Brain microvascular endothelial cell (primary cell): ENCODE measurements at regions not wholly inside any gene's neighbourhood (a gene's known extent, or its start where the extent isn't known, plus 50 kb on each side); places are given as distances from the start of the nearest gene placed in this dataset.
"Not testable (repeated sequence)": the region's sequence is repeated elsewhere in the genome, so short reads cannot be mapped to it uniquely, and the experiment has no call there.

Source experiments
- DNase-seq: peaks from one replicate; pipeline ENCODE4 v3.0.0-alpha.2; 2020
- H3K27ac ChIP-seq: fragments of 250-450 bp; sonication (Bioruptor Pico); 2 replicates; pipeline ENCODE4 v1.5.1; 2020; ENCODE audit warnings: mild to moderate bottlenecking, moderate library complexity
- H3K27me3 ChIP-seq: fragments of 250-450 bp; sonication (Bioruptor Pico); replicated peaks from 2 replicates; pipeline ENCODE4 v1.5.1; 2020; ENCODE audit warnings: mild to moderate bottlenecking
- H3K36me3 ChIP-seq: fragments of 250-450 bp; sonication (Bioruptor Pico); replicated peaks from 2 replicates; pipeline ENCODE4 v1.5.1; 2020; ENCODE audit warnings: mild to moderate bottlenecking
- H3K4me3 ChIP-seq: 2 replicates; pipeline ENCODE4 v1.5.1; 2011; ENCODE audit warnings: low read depth, mild to moderate bottlenecking, control low read depth, low read length, moderate library complexity
- in situ Hi-C: cut with HindIII; loops from 2 replicates; pipeline ENCODE4 v1.10.0; 2017; ENCODE audit warnings: low sequenced_read_pairs, low pct_ligation_motif_present
- TF ChIP-seq, protein P1 (sequence below): IDR thresholded peaks from 2 replicates; pipeline ENCODE4 v1.5.1; 2011; ENCODE audit warnings: low read depth, mild to moderate bottlenecking, moderate library complexity, low read length, control low read depth, inconsistent platforms; ENCODE audit errors: missing control alignments

DNA sequence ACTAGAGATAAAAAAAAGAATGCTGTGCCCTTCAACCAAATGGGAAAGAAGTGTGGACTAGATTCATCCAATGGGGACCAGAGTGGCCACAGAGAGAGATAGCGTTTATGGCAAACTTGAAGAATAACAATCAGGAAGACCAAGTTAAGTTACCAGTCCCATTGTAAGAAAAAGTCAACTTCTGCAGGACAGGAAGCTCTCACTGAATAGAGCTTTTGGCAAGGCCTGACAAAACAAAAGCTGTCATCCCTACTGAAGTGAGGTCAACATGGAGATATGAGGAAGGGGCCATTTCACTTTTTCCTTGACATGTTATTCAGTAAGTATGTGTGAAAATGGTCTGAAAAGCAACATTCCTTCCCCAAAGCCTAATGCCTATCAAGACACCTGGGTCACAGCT lies 111.8 kb upstream of the KLHL13 start:
- Histone ChIP-seq H3K36me3 (no peaks in the 10 kb centered on the region), H3K27me3 (no peaks in the 10 kb centered on the region), H3K4me3 (no peak overlapping the region), H3K27ac (peak overlapping the region; percentile 38)
- no peak for DNase-seq
- TF ChIP-seq, protein P1, sequence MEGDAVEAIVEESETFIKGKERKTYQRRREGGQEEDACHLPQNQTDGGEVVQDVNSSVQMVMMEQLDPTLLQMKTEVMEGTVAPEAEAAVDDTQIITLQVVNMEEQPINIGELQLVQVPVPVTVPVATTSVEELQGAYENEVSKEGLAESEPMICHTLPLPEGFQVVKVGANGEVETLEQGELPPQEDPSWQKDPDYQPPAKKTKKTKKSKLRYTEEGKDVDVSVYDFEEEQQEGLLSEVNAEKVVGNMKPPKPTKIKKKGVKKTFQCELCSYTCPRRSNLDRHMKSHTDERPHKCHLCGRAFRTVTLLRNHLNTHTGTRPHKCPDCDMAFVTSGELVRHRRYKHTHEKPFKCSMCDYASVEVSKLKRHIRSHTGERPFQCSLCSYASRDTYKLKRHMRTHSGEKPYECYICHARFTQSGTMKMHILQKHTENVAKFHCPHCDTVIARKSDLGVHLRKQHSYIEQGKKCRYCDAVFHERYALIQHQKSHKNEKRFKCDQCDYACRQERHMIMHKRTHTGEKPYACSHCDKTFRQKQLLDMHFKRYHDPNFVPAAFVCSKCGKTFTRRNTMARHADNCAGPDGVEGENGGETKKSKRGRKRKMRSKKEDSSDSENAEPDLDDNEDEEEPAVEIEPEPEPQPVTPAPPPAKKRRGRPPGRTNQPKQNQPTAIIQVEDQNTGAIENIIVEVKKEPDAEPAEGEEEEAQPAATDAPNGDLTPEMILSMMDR = no peak
- in situ Hi-C loops = no loop called here

DNA sequence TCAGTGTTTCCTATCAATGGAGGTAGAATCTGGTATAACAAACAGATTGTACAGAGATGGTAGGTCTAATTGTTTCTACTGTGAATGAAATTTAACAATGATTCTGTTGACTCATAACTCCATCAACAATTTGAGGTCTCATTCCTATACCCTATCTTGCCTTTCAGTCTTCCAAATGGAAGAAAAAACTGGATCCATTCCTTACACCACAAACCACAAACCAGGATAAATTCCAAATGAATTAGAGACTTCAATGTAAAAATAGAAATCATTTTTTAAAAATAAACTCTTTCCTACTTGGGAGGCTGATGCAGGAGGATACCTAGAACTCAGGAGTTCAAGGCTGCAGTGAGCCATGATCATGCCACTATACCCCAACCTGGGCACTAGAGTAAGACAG lies 114.4 kb upstream of the WDR44 start:
- Histone ChIP-seq H3K4me3 (no peak overlapping the region), H3K27ac (no peak overlapping the region), H3K27me3 (no peaks in the 10 kb centered on the region), H3K36me3 (no peaks in the 10 kb centered on the region)
- in situ Hi-C loops = no loop called here
- no peak for DNase-seq
- TF ChIP-seq, protein P1 = no peak

DNA sequence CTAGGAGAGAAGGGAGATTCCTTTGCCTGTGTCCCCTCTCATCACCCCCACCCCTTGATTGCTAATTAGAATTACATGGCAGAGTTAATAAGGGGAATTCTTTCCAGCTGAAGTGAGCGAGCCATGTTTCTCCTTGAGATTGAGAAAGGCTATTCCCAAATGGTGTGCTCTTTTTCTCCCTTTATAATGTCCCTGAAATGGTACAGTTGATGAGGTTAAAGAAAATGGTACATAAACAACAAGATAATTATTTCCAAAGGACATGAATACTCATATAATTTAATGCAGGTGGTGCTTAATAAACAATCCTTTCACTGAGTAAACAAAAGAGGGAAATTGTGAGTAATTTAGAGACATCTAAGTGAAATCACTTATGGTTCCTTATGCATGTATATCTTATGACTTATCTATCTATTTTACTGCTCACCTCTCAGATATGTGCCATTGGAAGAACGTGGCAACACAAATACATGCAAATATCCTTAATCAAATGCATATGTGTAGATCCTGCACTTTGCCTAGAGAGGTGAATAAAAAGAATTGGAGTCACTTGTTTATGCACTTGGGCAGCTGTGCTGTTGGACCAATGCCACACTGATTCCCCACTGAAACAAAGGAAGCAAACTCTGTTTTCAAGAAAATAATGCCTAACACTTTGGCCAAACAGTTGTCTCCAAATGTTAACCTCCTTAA lies 106.6 kb upstream of the WDR44 start:
- no peak for DNase-seq
- no peak overlapping the region for H3K4me3 ChIP-seq
- H3K36me3 ChIP-seq = no peaks in the 10 kb centered on the region
- TF ChIP-seq, protein P1 = no peak
- H3K27me3 ChIP-seq = no peaks in the 10 kb centered on the region
- in situ Hi-C loops = no loop called here
- H3K27ac ChIP-seq = no peak overlapping the region

DNA sequence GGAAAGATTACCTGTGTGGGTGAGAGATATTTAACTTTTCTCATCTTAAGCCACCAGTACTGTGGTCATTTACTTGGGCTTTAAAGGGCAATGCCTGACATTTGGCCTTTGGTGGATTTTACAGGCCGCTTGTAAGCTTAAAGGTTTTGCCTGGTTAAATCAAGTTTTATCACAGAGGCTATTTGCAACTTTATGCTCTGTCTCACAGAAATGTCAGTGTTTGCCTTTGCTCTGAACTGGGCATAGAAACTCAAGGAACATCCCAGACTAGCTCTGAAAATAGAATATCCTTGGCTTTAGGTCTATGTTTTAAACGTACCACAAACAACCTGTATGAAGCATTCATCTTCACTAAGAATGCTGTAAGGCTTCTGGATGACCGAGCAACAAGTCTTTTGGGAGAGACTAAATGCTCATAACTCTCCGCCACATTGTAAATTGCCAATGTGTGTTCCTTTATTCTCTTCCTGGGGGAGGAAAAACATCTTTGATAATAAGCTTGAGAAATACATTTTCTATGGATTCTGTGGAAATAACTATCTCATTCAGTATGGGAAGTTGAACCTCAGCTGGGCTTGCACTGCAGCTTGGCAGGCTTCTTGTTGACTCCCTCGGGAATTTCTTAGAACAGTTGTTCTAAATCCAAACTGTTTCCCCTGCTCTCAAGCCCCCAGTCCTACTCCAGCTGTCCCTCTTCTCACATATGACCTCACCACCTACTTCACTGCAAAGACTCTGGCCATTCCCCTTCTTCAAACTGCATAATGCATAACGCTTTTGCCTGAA lies 105.8 kb upstream of the WDR44 start:
- Histone ChIP-seq H3K36me3 (no peaks in the 10 kb centered on the region), H3K4me3 (no peak overlapping the region), H3K27ac (no peak overlapping the region), H3K27me3 (no peaks in the 10 kb centered on the region)
- TF ChIP-seq, protein P1 = no peak
- DNase-seq = no peak
- in situ Hi-C loops = no loop called here

DNA sequence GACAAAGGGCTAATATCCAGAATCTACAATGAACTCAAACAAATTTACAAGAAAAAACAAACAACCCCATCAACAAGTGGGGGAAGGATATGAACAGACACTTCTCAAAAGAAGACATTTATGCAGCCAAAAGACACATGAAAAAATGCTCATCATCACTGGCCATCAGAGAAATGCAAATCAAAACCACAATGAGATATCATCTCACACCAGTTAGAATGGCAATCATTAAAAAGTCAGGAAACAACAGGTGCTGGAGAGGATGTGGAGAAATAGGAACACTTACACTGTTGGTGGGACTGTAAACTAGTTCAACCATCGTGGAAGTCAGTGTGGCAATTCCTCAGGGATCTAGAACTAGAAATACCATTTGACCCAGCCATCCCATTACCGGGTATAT lies 98.9 kb upstream of the WDR44 start:
- in situ Hi-C loops, H3K27ac ChIP-seq, DNase-seq, H3K27me3 ChIP-seq, H3K36me3 ChIP-seq, H3K4me3 ChIP-seq: not testable (repeated sequence)

DNA sequence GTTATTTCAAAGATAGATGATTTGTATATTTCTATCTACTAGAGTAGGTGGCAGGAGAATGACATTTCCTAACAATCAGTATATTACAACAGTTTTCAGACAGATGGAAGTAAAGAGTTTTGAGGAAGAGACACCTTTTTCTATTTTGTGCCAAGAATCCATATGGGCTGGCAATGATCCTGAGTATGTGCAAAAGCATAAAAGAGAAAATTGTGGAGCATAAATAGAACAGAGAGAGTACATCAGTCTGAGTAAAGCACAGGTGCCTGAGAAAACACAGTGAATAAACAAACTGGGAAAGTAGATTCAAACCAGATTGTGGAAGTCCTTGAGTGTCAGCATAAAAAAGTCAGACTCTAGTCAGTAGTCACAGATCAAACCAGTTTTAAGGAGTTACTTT lies 96.8 kb upstream of the WDR44 start:
- DNase-seq = no peak
- H3K27ac ChIP-seq = no peak overlapping the region
- no peaks in the 10 kb centered on the region for H3K27me3 ChIP-seq
- in situ Hi-C loops = no loop called here
- TF ChIP-seq, protein P1 = no peak
- H3K4me3 ChIP-seq = no peak overlapping the region
- H3K36me3 ChIP-seq = no peaks in the 10 kb centered on the region
